Endodermal cell (in vitro differentiated cells): ENCODE measurements at regions not wholly inside any gene's neighbourhood (a gene's known extent, or its start where the extent isn't known, plus 50 kb on each side); places are given as distances from the start of the nearest gene placed in this dataset.

Experiments used
- DNase-seq: peaks from one replicate; pipeline ENCODE4 v3.0.0-alpha.2; 2017
- H3K27ac ChIP-seq: 2 replicates; pipeline ENCODE4 v1.5.1; 2013; ENCODE audit warnings: mild to moderate bottlenecking, low read depth, low read length, moderate library complexity
- H3K27me3 ChIP-seq: 2 replicates; pipeline ENCODE4 v1.6.1; 2013; ENCODE audit warnings: mild to moderate bottlenecking, low read length, moderate library complexity; ENCODE audit not compliant: insufficient read depth, control insufficient read depth, poor library complexity, severe bottlenecking
- H3K36me3 ChIP-seq: 2 replicates; pipeline ENCODE4 v1.7.0; 2013; ENCODE audit warnings: mild to moderate bottlenecking, low read length, moderate library complexity; ENCODE audit not compliant: control insufficient read depth, insufficient read depth
- H3K4me1 ChIP-seq: one replicate; pipeline ENCODE4 v1.7.0; 2013; ENCODE audit warnings: low read length; ENCODE audit not compliant: control insufficient read depth, insufficient read depth
- H3K4me3 ChIP-seq: 2 replicates; pipeline ENCODE4 v1.5.1; 2013; ENCODE audit warnings: mild to moderate bottlenecking, low read length, moderate library complexity
- H3K9ac ChIP-seq: 2 replicates; pipeline ENCODE4 v1.6.1; 2013; ENCODE audit warnings: mild to moderate bottlenecking, low read length, moderate library complexity; ENCODE audit not compliant: poor library complexity, severe bottlenecking; ENCODE audit errors: extremely low read depth
- H3K9me3 ChIP-seq: 2 replicates; pipeline ENCODE4 v1.6.1; 2013; ENCODE audit warnings: mild to moderate bottlenecking, low read length, moderate library complexity; ENCODE audit not compliant: control insufficient read depth
- H3K27ac Mint-ChIP-seq: 2 replicates; pipeline ENCODE4 v1.8.0; 2020; ENCODE audit warnings: mixed read lengths
- H3K27me3 Mint-ChIP-seq: 2 replicates; pipeline ENCODE4 v1.8.0; 2021; ENCODE audit warnings: mild to moderate bottlenecking, mixed read lengths; ENCODE audit not compliant: insufficient read depth
- H3K36me3 Mint-ChIP-seq: 2 replicates; pipeline ENCODE4 v1.8.0; 2020; ENCODE audit warnings: low read depth, mixed read lengths
- H3K4me1 Mint-ChIP-seq: 2 replicates; pipeline ENCODE4 v1.8.0; 2020; ENCODE audit warnings: mixed read lengths
- H3K4me3 Mint-ChIP-seq: 2 replicates; pipeline ENCODE4 v1.8.0; 2020; ENCODE audit warnings: mild to moderate bottlenecking, moderate library complexity, mixed read lengths
- H3K9me3 Mint-ChIP-seq: 2 replicates; pipeline ENCODE4 v1.8.0; 2020; ENCODE audit warnings: mild to moderate bottlenecking, mixed read lengths
- WGBS, 2 experiments: methylation state at CpG; one replicate each; pipeline versions ENCODE4 v1.1.5 to v1.1.7; 2013; ENCODE audit warnings: missing lambda C conversion rate in 2 of 2, mixed read lengths in 1 of 2; ENCODE audit not compliant: insufficient coverage in 1 of 2, insufficient read length in 1 of 2; 5-methylcytosine and 5-hydroxymethylcytosine counted together
- TF ChIP-seq, protein P1 (sequence below): fragments of 200-600 bp; sonication (generic); conservative IDR thresholded peaks from 2 replicates; pipeline ENCODE4 v1.5.0; 2021; ENCODE audit warnings: antibody characterized with exemption, mild to moderate bottlenecking

DNA sequence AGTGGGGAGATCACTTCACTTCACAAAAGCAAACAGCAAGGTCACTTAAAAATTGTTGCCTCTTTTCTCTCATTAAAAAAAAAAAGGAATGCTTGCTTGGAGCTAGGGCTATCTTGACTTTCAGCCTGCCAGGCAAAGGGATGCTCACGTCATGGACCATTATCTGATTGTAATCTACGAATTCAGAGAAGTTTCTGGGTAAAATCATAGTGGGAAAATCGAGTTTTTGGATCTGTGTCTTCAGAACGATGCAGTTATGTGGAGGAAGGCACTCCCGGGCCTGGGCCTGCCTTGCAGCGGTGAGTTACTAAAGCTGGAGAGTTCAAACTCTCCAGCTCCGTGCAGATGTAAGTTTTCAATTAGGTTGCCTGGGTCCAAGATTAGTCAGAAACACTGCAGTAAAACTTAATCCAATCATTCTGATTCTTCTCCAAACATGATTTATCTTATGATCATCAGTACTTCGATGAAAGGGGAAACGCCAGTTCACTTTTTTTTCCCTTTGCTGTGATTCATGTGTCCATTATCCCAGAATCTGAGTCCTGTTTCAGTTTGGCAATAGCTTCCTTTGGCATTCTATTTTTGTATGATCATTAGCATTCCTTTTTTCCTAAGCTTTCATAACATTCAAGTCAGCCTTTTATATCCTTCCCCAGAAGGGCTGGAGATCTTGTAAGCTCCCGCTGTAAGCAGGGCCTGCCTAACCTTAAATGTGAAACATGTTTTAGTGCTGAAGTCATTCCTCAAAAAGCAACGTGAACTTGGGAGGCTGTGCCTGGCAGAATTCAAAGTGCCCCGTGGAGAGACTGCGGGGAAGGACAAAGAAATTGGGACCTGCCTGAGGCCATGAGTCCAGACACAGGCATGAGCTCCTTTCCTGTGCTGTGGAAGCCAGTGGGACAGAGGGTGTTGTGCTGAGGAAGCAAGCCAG, 119.3 kb upstream of the TWIST2 start:
- no peaks in the 10 kb centered on the region for H3K9me3 Mint-ChIP-seq
- H3K4me1 Mint-ChIP-seq, result no peaks in the 10 kb centered on the region
- H3K27ac Mint-ChIP-seq, result no peak overlapping the region
- no peak overlapping the region for H3K9ac ChIP-seq
- H3K9me3 ChIP-seq, result no peaks in the 10 kb centered on the region
- H3K27me3 ChIP-seq, result no peaks in the 10 kb centered on the region
- peak overlapping the region; percentile 20 for H3K27ac ChIP-seq
- no peak overlapping the region for H3K4me3 Mint-ChIP-seq
- DNase-seq, result peak; percentile 62
- H3K36me3 ChIP-seq, result no peaks in the 10 kb centered on the region
- peaks cover 27% of the 10 kb centered on the region for H3K27me3 Mint-ChIP-seq
- TF ChIP-seq, protein P1, sequence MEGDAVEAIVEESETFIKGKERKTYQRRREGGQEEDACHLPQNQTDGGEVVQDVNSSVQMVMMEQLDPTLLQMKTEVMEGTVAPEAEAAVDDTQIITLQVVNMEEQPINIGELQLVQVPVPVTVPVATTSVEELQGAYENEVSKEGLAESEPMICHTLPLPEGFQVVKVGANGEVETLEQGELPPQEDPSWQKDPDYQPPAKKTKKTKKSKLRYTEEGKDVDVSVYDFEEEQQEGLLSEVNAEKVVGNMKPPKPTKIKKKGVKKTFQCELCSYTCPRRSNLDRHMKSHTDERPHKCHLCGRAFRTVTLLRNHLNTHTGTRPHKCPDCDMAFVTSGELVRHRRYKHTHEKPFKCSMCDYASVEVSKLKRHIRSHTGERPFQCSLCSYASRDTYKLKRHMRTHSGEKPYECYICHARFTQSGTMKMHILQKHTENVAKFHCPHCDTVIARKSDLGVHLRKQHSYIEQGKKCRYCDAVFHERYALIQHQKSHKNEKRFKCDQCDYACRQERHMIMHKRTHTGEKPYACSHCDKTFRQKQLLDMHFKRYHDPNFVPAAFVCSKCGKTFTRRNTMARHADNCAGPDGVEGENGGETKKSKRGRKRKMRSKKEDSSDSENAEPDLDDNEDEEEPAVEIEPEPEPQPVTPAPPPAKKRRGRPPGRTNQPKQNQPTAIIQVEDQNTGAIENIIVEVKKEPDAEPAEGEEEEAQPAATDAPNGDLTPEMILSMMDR, result no peak
- H3K36me3 Mint-ChIP-seq, result no peaks in the 10 kb centered on the region
- no peaks in the 10 kb centered on the region for H3K4me1 ChIP-seq
- no peak overlapping the region for H3K4me3 ChIP-seq
- 70 to 77% methylated on average over 13 of the region's 13 CpGs for WGBS, 2 experiments

DNA sequence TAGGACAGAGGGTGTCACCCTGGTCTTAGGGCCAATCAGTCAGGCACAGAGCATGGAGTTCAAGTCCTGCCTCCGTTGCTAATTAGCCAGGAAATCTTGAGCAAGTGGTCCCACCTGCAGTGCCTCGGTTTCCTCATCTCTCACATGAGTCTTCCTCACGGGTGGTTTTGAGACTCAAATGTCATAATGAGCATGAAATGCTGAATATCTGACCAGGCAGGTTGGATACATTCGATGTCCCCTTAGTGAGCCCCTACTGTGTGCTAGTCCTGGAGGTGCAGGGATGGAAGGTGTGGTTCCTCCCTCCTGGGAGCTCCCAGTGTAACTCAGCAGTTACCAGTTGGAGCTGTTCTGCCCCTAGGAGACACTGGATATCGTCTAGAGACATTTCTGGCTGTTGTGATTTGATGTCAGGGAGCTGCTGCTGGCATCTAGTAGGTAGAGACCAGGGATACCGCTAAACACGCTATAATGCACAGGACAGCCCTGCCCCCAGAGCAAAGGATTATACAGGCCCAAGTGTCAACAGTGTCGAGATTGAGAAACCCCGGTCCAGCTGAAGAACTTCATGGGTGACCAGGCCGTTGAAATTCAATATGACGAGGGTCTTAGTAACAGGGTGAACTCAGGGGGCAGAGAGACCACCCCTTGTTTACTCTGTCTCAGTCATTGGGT, 118.5 kb upstream of the TWIST2 start:
- no peak overlapping the region for H3K27ac Mint-ChIP-seq
- peaks cover 29% of the 10 kb centered on the region for H3K27me3 Mint-ChIP-seq
- H3K4me3 ChIP-seq, result no peak overlapping the region
- H3K4me1 ChIP-seq, result no peaks in the 10 kb centered on the region
- H3K4me3 Mint-ChIP-seq, result no peak overlapping the region
- 87 to 90% methylated on average over 9 to 11 of the region's 11 CpGs for WGBS, 2 experiments
- H3K27ac ChIP-seq, result no peak overlapping the region
- H3K9me3 Mint-ChIP-seq, result no peaks in the 10 kb centered on the region
- no peak for DNase-seq
- H3K4me1 Mint-ChIP-seq, result no peaks in the 10 kb centered on the region
- no peaks in the 10 kb centered on the region for H3K9me3 ChIP-seq
- H3K9ac ChIP-seq, result no peak overlapping the region
- no peaks in the 10 kb centered on the region for H3K36me3 ChIP-seq
- TF ChIP-seq, protein P1, result no peak
- no peaks in the 10 kb centered on the region for H3K36me3 Mint-ChIP-seq
- peaks cover 1% of the 10 kb centered on the region for H3K27me3 ChIP-seq

DNA sequence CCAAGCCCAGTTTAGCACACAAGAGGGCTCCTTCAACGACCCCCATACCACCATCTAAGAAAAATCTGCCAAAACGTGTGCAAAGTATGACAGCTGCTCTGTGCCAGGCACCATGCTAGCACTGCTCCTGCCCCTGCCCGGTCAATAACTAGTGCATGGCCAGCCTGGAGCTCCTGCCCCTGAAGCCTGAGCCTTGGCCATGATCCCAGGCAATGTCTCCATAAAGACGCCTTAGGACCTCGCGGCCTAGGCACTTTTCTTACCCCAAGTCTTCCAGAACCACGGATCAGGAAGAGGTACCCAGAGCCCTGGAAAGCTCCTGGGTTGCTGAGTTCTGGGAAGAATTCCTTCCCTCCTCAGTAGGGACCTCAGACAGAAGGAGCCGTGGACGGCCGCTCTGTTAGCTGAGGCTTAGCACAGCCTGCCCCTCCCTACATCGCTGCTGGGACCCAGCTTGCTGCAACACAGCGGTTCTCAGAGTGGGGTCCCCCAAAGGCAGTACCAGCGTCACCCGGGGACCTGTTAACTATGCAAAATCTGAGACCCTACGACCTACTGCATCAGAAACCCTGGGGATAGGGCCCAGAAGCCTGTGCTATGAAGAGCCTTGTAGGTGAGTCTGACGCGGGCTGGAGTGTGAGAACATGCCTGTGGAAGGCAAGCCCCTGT, 117.8 kb upstream of the TWIST2 start:
- no peak for DNase-seq
- Histone ChIP-seq H3K27me3 (peaks cover 9% of the 10 kb centered on the region), H3K27ac (no peak overlapping the region), H3K36me3 (no peaks in the 10 kb centered on the region), H3K9ac (no peak overlapping the region), H3K4me1 (no peaks in the 10 kb centered on the region), H3K9me3 (no peaks in the 10 kb centered on the region), H3K4me3 (no peak overlapping the region)
- no peaks in the 10 kb centered on the region for H3K36me3 Mint-ChIP-seq
- TF ChIP-seq, protein P1, result no peak
- H3K9me3 Mint-ChIP-seq, result no peaks in the 10 kb centered on the region
- WGBS, 2 experiments, result 89 to 91% methylated on average over 11 to 17 of the region's 17 CpGs
- no peaks in the 10 kb centered on the region for H3K4me1 Mint-ChIP-seq
- H3K27ac Mint-ChIP-seq, result no peak overlapping the region
- peaks cover 31% of the 10 kb centered on the region for H3K27me3 Mint-ChIP-seq
- H3K4me3 Mint-ChIP-seq, result no peak overlapping the region
